ENCODE measurements at regions not wholly inside any gene's neighbourhood (a gene's known extent, or its start where the extent isn't known, plus 50 kb on each side); places are given as distances from the start of the nearest gene placed in this dataset.

- TF ChIP-seq, protein P1, sequence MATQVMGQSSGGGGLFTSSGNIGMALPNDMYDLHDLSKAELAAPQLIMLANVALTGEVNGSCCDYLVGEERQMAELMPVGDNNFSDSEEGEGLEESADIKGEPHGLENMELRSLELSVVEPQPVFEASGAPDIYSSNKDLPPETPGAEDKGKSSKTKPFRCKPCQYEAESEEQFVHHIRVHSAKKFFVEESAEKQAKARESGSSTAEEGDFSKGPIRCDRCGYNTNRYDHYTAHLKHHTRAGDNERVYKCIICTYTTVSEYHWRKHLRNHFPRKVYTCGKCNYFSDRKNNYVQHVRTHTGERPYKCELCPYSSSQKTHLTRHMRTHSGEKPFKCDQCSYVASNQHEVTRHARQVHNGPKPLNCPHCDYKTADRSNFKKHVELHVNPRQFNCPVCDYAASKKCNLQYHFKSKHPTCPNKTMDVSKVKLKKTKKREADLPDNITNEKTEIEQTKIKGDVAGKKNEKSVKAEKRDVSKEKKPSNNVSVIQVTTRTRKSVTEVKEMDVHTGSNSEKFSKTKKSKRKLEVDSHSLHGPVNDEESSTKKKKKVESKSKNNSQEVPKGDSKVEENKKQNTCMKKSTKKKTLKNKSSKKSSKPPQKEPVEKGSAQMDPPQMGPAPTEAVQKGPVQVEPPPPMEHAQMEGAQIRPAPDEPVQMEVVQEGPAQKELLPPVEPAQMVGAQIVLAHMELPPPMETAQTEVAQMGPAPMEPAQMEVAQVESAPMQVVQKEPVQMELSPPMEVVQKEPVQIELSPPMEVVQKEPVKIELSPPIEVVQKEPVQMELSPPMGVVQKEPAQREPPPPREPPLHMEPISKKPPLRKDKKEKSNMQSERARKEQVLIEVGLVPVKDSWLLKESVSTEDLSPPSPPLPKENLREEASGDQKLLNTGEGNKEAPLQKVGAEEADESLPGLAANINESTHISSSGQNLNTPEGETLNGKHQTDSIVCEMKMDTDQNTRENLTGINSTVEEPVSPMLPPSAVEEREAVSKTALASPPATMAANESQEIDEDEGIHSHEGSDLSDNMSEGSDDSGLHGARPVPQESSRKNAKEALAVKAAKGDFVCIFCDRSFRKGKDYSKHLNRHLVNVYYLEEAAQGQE (IDR thresholded peaks at IDR 0.05; ENCODE audit: unreplicated experiment), result no peak
These were observed 355.1 kb downstream of the NSUN3 start (continued) for GRCh38 chr3:94417963-94418455.

DNA sequence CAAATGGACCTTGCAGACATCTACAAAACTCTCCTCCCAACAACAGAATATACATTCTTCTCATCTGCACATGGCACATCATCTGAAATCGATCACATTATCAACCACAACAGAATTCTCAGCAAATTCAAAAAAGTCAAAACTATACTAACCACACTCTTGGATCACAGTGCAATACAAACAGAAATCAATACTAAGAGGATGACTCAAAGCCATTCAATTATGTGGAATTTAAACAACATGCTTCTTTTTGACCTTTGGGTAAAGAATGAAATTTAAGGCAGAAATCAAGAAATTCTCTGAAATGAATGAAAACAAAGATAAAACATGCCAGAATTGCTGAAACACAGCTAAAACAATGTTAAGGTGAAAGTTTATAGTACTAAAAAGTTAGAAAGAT, 358.1 kb downstream of the NSUN3 start:
- Histone ChIP-seq H3K79me2 (replicated peaks; ENCODE audit: insufficient read depth) (no peaks in the 10 kb centered on the region), H3K27ac (ENCODE audit: low read depth) (no peak overlapping the region), H4K20me1 (replicated peaks; ENCODE audit: insufficient read depth) (no peaks in the 10 kb centered on the region), H3F3A (replicated peaks; ENCODE audit: low read depth) (no peaks in the 10 kb centered on the region), H3K4me3 (no peak overlapping the region), H3K36me3 (ENCODE audit: insufficient read depth) (no peaks in the 10 kb centered on the region; the same call in 1 of the 2 replicates), H3K4me1 (ENCODE audit: insufficient read depth) (no peaks in the 10 kb centered on the region), H3K9me2 (ENCODE audit: insufficient read depth) (no peaks in the 10 kb centered on the region), H3K4me2 (no peak overlapping the region), H3K27me3 (ENCODE audit: insufficient read depth) (no peaks in the 10 kb centered on the region), H2AFZ (no peak overlapping the region)
- ATAC-seq, result no peak
- H3K4me1 Mint-ChIP-seq, result no peaks in the 10 kb centered on the region; the same call in 1 of the 3 replicates
- peaks cover 5% of the 10 kb centered on the region for H3K9me3 Mint-ChIP-seq
- no peaks in the 10 kb centered on the region for H3K27me3 Mint-ChIP-seq (ENCODE audit: insufficient read depth, low read depth, poor library complexity)
- H3K36me3 Mint-ChIP-seq (ENCODE audit: low read depth), result 0 out of 3 replicates have a peak, but pooled peaks cover 3% of the 10 kb centered on the region
- H3K27ac Mint-ChIP-seq, result peak overlapping the region; percentile 8; the same call in 1 of the 2 replicates
- DNase-seq (ENCODE audit: low spot score), result no peak
- H3K4me3 Mint-ChIP-seq, result no peak overlapping the region
- TF ChIP-seq ZNF462 (CRISPR knock-in tag; IDR thresholded peaks at IDR 0.05) (no peak), ETS1 (IDR thresholded peaks at IDR 0.05) (no peak), CREB1 (CRISPR knock-in tag; IDR thresholded peaks at IDR 0.05; ENCODE audit: low read depth) (no peak), NANOG (IDR thresholded peaks at IDR 0.05; ENCODE audit: borderline replicate concordance) (no peak), STAT1 (IDR thresholded peaks at IDR 0.05; ENCODE audit: unreplicated experiment) (no peak), JUNB (IDR thresholded peaks at IDR 0.05; ENCODE audit: unreplicated experiment) (no peak)
- TF ChIP-seq, protein P2, sequence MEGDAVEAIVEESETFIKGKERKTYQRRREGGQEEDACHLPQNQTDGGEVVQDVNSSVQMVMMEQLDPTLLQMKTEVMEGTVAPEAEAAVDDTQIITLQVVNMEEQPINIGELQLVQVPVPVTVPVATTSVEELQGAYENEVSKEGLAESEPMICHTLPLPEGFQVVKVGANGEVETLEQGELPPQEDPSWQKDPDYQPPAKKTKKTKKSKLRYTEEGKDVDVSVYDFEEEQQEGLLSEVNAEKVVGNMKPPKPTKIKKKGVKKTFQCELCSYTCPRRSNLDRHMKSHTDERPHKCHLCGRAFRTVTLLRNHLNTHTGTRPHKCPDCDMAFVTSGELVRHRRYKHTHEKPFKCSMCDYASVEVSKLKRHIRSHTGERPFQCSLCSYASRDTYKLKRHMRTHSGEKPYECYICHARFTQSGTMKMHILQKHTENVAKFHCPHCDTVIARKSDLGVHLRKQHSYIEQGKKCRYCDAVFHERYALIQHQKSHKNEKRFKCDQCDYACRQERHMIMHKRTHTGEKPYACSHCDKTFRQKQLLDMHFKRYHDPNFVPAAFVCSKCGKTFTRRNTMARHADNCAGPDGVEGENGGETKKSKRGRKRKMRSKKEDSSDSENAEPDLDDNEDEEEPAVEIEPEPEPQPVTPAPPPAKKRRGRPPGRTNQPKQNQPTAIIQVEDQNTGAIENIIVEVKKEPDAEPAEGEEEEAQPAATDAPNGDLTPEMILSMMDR (conservative IDR thresholded peaks at IDR 0.05; ENCODE audit: low read depth in 2 of 2), result no peak
- TF ChIP-seq, protein P1 (IDR thresholded peaks at IDR 0.05; ENCODE audit: unreplicated experiment), result no peak

All from GM23338 (cell line).